SHP77 treated with DMSO at 0.1 percent for 48 hours (cell line): ENCODE measurements at regions not wholly inside any gene's neighbourhood (a gene's known extent, or its start where the extent isn't known, plus 50 kb on each side); places are given as distances from the start of the nearest gene placed in this dataset.
A peak's percentile ranks its signal among the peaks of the same experiment; 100 is the strongest.
"Not testable (repeated sequence)": the region's sequence is repeated elsewhere in the genome, so short reads cannot be mapped to it uniquely, and the experiment has no call there.

ENCODE experiments used
- DNase-seq: peaks from one replicate; lab custom pipeline; 2025; lab: John Stamatoyannopoulos, UW

DNA sequence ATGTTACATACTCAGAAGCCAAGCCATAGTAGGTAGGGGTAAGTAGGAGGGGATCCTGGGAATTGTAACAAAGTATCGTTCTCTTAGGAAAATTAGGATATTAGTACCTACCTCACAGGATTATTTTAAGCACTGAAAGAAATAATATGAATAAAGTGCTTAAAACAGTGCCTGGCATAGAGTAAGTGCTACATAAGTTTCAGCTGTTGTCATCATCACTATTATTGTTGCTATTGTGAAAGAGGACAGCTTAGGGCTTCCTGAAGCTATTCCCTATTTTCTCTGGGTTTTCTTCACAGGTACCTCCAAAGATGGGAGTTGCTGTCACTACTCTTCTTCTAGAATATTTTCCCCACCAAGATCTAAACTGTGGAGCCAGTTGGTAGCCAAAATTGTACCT lies 443.7 kb upstream of the FGF16 start:
- DNase-seq: no peak

- no peak for DNase-seq
Observed at GRCh38 chrX:77003956-77004355, 443.2 kb upstream of the FGF16 start.

- DNase-seq: no peak
Observed at GRCh38 chrX:77009691-77010090, 437.5 kb upstream of the FGF16 start.

GRCh38 chrX:77014377-77015372 lies 432.5 kb upstream of the FGF16 start:
- peak; percentile 38 for DNase-seq

- DNase-seq: no peak
Observed at GRCh38 chrX:77017093-77017492, 430.1 kb upstream of the FGF16 start.

- peak; percentile 4 for DNase-seq
Observed at GRCh38 chrX:77046180-77046810, 400.9 kb upstream of the FGF16 start.

GRCh38 chrX:77060572-77060971 lies 386.6 kb upstream of the FGF16 start:
- DNase-seq: no peak

DNA sequence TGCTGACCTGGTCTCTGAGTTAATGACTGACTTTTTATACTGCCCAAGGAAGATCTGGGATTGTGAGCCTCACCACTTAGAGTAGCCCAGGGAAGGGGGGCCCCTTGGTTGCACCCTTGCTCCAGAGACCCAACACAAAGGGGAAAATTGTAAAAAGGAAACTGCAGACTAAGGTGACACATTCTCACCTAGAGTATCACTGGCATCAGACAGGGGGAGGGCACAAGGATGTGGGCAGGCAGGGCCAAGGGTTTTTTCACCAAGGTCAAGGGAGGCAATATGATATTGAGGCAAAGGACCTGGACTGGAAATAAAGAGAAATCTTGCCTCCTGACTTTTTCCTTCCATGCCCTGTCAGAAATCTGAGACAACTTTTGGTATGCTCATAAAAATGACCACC lies 386.2 kb upstream of the FGF16 start:
- DNase-seq: no peak

- no peak for DNase-seq
Observed at GRCh38 chrX:77061545-77061944, 385.6 kb upstream of the FGF16 start.

DNA sequence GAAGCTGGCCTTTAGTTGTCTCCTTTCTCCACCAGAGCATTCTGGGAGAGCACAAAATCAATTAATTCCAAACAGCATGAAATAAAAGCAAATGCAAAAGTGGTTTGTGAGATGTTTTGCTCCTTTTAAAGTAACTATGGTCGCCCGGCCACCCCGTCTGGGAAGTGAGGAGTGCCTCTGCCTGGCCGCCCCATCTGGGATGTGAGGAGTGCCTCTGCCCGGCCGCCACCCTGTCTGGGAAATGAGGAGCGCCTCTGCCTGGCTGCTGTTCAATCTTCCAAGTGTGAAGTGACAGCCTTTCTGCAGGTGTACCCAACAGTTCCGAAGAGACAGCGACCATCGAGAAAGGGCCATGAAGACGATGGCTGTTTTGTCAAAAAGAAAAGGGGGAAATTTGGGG lies 381.3 kb upstream of the FGF16 start:
- DNase-seq: no peak

- DNase-seq: no peak
Observed at GRCh38 chrX:77070202-77070918, 376.8 kb upstream of the FGF16 start.

- DNase-seq: no peak
Observed at GRCh38 chrX:77076896-77077295, 370.3 kb upstream of the FGF16 start.

DNA sequence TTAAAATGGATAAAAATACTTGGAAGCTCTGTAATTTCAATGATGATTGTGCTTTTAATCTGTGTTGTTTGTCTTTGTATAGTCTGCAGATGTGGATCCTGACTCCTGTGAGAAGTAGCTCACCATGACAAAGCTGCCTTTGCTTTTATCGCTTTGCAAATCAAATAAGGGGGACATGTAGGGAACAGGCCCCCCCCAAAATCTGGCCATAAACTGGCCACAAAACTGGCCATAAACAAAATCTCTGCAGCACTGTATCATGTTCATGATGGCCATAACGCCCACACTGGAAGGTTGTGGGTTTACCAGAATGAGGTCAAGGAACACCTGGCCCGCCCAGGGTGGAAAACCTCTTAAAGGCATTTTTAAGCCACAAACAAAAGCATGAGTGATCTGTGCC lies 366.0 kb upstream of the FGF16 start:
- not testable (repeated sequence) for DNase-seq

- DNase-seq: no peak
Observed at GRCh38 chrX:77085372-77085771, 361.8 kb upstream of the FGF16 start.

DNA sequence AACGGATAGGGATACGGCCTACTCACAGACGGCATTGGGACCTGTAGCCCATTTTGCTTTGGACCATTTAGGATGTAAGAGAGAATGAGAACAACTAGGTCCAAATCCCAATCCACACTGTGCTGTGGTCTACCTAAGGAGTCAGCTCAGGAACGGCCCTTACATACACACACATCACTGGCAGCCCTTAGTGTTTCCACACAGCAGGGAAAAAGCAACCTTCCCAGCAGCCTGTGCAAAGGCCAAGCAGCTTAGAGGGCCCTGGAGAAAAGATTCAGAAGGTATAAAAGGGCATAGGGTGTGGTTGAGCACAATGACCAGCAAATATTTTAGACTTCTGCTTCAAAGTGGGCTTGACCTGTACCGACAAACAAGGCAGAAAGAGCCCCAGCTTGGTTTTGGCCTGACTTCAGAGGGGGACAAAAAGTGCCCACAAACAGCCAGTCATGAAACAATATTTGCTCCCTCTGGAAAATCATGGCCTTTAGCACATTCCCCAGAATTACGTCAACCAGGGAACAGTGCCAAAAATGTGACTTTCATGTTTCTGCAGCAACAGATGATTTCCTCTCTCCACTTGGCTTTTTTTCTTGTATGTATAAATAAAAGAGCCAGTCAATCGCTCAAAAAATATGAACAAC lies 359.5 kb upstream of the FGF16 start:
- DNase-seq: peak; percentile 11

GRCh38 chrX:77088233-77088632 lies 359.0 kb upstream of the FGF16 start:
- DNase-seq: no peak

DNA sequence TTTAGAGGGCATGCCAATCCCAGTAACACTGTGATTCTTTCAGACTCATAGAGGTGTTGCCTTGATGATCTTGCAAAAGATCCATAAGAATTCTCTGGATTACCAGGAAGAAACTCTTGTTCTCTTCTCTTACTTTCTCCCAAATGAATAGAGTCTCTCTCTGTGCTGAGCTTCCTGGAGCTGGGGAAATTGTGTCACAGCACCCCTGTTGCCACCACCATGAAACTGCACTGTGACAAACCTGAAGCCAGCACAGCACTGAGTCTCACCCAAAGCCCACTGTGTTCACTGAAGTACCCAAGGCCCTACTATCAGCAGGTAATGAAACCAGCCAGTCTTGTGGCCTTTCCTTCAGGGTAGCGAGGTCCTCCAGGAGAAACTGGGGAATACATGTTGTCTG lies 332.7 kb upstream of the FGF16 start:
- DNase-seq: no peak

DNA sequence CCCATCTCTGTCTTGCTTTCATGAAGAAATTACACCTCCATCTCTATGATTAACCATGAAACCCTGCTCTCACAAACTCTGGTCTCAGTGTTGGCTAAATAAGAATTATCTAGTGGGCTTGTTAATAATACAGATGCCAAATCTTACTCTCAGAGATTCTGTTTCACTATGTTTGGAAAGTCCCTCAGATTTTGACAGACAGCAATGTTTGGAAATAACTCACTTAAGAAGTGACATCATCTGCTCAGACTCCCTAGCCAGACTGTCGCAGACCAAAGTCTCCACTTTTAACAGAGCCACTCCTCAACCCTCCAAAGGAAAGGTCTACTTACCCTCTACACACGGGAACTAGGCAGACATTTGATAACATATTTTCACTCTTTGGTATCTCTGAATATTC lies 328.5 kb upstream of the FGF16 start:
- no peak for DNase-seq

- DNase-seq: no peak
Observed at GRCh38 chrX:77119706-77120105, 327.5 kb upstream of the FGF16 start.

DNA sequence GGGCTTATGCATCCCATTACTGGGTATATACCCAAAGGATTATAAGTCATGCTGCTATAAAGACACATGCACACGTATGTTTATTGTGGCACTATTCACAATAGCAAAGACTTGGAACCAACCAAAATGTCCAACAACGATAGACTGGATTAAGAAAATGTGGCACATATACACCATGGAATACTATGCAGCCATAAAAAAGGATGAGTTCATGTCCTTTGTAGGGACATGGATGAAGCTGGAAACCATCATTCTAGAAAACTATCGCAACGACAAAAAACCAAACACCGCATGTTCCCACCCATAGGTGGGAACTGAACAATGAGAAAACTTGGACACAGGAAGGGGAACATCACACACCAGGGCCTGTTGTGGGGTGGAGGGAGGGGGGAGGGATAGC lies 323.3 kb upstream of the FGF16 start:
- DNase-seq: not testable (repeated sequence)

DNA sequence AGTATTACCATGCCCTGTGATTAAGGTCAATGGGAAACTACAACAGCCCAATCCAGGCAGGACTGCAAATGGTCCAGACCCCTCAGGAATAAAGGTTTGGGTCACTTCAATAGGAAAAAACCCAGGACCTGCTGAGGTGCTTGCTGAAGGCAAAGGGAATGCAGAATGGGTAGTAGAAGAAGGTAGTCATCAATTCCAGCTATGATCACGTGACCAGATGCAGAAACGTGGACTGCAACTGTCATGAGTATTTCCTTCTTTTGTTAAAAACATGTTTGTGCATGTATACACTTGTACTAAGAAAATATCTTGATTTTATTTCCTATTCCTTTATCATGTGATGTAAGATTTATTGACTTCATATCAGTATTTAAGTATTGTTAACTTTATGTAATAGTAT lies 319.6 kb upstream of the FGF16 start:
- not testable (repeated sequence) for DNase-seq

DNA sequence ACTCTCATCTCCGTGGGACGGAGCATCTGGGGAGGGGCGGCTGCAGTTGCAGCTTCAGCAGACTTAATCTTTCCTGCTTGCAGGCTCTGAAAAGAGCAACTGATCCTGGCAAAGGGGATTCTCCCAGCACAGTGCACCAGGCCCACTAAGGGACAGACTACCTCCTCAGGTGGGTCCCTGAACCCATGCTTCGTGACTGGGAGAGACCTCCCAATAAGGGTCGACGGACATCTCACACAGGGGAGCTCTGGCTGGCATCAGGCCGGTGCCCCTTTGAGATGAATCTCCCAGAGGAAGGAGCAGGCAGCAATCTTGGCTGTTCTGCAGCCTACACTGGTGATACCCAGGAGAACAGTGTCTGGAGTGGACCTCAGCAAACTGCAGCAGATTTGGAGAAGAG lies 303.3 kb upstream of the FGF16 start:
- DNase-seq: no peak
